CD4-positive, alpha-beta T cell treated with Interleukin-10 for 1 hour (primary cell): ENCODE measurements at regions not wholly inside any gene's neighbourhood (a gene's known extent, or its start where the extent isn't known, plus 50 kb on each side); places are given as distances from the start of the nearest gene placed in this dataset.
"Not testable (repeated sequence)": the region's sequence is repeated elsewhere in the genome, so short reads cannot be mapped to it uniquely, and the experiment has no call there.

Experiments
- DNase-seq: peaks from one replicate; pipeline ENCODE4 v3.0.0-alpha.2; 2020

GRCh38 chr7:114364151-114364550, 50.5 kb upstream of the FOXP2 start:
- DNase-seq = no peak

DNA sequence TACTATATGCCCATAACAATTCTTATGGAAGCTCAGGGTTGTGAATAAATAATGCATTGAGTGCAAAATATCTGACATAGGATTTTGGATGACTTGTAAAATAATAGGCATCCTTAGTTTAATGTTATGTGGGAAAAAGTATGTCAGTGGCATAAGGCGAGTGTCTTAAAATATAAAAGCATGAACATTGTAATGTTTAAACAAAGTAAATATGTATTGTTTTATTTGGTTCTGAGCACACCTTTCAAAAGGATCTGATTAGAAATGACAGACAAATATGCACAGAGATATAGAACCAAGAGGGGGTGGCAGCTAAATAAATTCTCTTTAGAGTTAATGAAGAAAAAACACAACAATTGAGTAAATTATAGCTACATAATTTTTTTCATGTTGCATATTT, 51.3 kb upstream of the FOXP2 start:
- DNase-seq = no peak

- no peak for DNase-seq
Observed at GRCh38 chr7:114358911-114359310, 55.7 kb upstream of the FOXP2 start.

GRCh38 chr7:114356133-114356532, 58.5 kb upstream of the FOXP2 start:
- DNase-seq = no peak

DNA sequence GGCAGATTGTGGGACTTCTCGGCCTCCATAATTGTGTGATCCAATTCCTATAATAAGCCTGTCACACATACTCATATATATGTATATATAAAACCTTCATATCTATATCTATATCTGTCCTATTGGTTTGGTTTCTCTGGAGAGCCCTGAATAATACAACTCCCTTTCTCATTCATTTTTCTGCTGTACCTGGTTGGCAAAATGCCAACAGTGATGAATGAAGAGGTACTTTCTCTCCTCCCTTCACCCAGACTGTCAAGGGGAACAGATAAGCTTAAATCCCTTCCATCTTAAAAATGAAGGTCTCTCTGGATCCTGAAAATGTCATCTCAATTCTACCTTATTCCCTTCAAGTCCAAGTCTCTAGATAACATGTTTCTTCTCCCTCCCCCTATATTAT, 60.3 kb upstream of the FOXP2 start:
- DNase-seq = no peak

GRCh38 chr7:114345494-114345893, 69.1 kb upstream of the FOXP2 start:
- DNase-seq = no peak

GRCh38 chr7:114343949-114344708, 70.5 kb upstream of the FOXP2 start:
- DNase-seq = no peak

- no peak for DNase-seq
Observed at GRCh38 chr7:114342431-114343179, 72.0 kb upstream of the FOXP2 start.

GRCh38 chr7:114341648-114342047, 73.0 kb upstream of the FOXP2 start:
- DNase-seq = no peak

DNA sequence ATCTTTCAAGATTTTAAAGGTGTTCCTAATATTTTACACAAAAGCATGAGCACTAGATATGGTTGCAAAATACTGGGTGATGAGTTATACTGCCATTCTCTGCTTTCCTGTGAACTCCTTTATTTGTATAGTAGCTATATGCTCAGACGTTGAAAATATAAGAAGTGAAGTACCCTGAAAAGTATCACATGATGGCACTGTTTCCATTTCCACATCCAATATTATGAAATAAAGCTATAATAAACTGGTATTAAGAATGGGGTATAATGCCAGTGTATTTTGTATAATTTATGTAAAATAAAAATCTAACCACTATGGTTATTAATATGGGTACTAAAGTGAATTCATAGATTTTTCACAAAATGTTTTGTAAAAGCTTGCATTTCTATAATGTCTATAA, 79.6 kb upstream of the FOXP2 start:
- no peak for DNase-seq

DNA sequence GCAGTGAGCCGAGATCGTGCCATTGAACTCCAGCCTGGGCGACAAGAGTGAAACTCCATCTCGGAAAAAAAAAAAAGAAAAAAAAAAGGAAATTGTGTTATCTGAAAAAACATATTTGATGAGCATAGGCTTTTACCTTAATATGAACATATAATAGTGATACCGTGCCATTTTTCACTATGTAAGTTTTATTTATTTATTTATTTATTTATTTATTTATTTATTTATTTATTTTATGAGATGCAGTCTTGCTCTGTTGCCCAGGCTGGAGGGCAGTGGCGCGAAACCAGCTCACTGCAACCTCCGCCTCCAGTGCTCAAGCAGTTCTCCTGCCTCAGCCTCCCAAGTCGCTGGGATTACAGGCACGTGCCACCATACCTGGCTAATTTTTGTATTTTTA, 85.2 kb upstream of the FOXP2 start:
- not testable (repeated sequence) for DNase-seq

- DNase-seq = no peak
Observed at GRCh38 chr7:114317450-114318098, 97.0 kb upstream of the FOXP2 start.

- DNase-seq = no peak
Observed at GRCh38 chr7:114312649-114313048, 102.0 kb upstream of the FOXP2 start.

- DNase-seq = no peak
Observed at GRCh38 chr7:114310345-114311110, 104.1 kb upstream of the FOXP2 start.

DNA sequence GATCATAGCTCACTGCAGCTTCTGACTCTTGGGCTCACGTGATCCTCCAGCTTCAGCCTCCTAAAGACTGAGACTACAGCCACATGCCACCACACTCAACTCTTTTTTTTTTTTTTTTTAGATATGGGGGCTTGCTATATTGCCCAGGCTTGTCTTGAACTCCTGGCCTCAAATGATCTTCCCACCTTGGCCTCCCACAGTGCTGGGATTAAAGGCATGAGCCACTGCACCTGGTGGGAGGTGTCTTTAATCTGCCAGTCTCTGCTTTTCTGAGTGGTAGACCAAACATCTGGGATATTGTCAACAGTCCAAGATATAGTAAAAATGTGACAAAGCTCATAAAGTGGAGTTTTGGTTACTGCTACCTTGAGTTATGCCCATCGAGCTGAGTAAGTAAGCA, 104.9 kb upstream of the FOXP2 start:
- DNase-seq = no peak

DNA sequence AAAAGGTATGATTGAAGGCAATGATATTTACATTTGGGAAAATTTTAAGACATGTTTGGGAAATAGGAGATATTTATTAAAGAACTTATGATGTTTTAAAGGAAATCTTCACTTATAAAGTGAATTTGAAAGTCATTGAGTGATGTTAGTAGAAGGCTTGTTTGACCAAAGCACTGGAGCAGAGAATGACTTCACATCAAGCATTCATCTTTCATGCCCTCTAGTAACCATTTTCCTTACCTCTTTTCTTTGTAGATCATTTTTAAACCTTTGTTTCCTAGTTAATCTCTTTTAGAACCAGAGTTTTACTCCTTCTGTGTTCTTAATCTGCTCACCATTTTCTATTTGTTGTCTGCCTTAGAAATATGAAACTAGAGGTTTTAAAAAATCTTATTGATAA, 111.3 kb upstream of the FOXP2 start:
- DNase-seq = no peak

- DNase-seq = no peak
Observed at GRCh38 chr7:114302858-114303257, 111.8 kb upstream of the FOXP2 start.

- DNase-seq = no peak
Observed at GRCh38 chr7:114298011-114298410, 116.6 kb upstream of the FOXP2 start.

DNA sequence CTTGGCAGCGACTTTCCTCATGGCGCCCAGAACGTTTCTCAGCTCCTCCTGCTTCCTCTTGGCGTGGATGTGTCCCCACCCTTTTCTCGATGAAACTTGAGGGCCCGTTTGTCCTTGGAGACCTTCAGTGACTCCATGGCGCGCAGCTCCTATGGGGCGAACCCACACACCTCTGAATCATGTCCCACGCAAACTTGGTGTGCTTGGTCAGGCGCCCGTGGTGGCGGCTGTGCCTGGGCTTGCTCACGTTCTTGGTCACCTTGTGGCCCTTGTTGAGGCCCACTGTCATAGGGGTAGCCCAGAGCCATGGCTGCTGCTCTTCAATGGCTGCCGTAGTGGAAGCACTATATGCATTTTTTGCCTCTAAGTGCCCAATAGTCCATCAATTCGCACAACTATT, 117.5 kb upstream of the FOXP2 start:
- DNase-seq = no peak

DNA sequence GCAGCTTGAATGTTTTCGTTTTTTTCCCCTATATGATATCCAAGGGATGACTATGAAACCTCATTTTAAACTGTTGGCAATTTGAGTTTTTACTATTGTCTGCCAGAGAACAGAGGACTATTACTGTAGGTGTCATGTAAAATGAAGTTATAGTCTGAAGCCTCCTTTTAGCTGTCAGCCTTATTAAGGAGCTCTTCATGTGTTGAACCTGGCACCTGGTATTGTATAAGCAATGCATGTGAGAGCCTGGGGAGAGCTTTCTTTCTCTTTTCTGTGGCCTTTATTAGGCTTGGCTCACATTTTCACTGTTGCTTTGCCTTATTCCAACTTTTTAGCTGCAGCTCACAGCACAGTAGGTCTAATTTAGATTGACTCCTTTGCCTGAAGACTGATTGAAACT, 119.1 kb upstream of the FOXP2 start:
- no peak for DNase-seq

DNA sequence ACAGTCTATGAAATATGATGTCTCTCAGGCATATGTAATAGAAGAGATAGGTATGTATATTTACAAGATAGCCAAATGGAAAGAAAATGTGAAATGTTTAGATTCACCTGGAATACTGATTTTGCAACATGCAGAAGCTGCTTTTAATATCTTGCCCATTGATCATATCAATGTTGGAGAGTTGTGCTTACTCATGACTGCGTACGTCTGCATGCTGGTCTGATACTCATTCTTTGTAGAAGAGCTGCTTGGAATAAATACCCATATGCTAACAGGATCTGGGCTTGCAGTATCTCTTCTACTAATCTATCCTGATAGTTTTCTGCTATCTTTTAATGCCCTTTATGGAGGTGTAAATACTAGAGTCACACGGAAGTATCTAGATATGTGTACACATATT, 120.6 kb upstream of the FOXP2 start:
- no peak for DNase-seq

DNA sequence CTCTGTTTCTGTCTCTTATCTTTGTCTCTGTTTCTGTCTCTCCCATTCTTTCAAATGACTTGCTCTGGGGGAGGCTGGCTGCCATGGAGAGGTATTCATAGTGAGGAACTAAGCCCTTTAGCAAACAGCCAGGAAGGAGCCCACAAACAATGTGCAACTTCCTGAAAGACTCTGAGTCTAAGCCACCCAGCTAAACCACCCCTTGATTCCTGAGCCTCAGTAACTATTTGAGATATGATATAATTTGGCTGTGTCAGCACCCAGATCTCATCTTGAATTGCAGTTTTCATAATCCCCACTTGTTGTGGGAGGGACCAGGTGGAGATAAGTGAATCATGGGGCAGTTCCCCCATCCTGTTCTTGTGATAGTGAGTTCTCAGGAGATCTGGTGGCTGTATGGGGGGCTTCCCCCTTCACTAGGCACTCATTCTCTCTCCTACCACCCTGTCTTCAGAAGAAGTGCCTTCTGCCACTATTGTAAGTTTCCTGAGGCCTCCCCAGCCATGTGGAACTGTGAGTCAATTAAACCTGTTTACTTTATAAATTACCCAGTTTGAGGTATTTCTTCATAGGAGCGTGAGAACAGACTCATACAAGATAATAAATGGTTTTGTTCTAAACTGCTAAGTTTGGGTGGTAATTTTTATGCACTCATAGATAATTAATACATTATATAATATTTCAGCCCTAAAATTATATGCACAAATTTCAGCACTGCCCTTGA, 121.2 kb upstream of the FOXP2 start:
- DNase-seq = no peak

GRCh38 chr7:114279901-114280300, 134.7 kb upstream of the FOXP2 start:
- no peak for DNase-seq
